OCI-LY7 (cell line): ENCODE measurements at regions not wholly inside any gene's neighbourhood (a gene's known extent, or its start where the extent isn't known, plus 50 kb on each side); places are given as distances from the start of the nearest gene placed in this dataset.

ENCODE experiments used
- EZH2phosphoT487 ChIP-seq: fragments of 200-600 bp; sonication (generic); IDR thresholded peaks from 2 replicates; pipeline ENCODE4 v1.6.1; 2018; ENCODE audit warnings: low read depth, borderline replicate concordance, mild to moderate bottlenecking, mixed run types, antibody characterized with exemption, low read length, moderate library complexity, mixed read lengths
- TF ChIP-seq, protein P1 (sequence below): fragments of 200-600 bp; sonication (generic); conservative IDR thresholded peaks from 2 replicates; pipeline ENCODE4 v1.5.1; 2014; ENCODE audit warnings: mild to moderate bottlenecking, antibody characterized with exemption, low read length, moderate library complexity, mixed read lengths

GRCh38 chr6:165974817-165975216 lies 192.8 kb downstream of the TBXT start:
- TF ChIP-seq, protein P1, sequence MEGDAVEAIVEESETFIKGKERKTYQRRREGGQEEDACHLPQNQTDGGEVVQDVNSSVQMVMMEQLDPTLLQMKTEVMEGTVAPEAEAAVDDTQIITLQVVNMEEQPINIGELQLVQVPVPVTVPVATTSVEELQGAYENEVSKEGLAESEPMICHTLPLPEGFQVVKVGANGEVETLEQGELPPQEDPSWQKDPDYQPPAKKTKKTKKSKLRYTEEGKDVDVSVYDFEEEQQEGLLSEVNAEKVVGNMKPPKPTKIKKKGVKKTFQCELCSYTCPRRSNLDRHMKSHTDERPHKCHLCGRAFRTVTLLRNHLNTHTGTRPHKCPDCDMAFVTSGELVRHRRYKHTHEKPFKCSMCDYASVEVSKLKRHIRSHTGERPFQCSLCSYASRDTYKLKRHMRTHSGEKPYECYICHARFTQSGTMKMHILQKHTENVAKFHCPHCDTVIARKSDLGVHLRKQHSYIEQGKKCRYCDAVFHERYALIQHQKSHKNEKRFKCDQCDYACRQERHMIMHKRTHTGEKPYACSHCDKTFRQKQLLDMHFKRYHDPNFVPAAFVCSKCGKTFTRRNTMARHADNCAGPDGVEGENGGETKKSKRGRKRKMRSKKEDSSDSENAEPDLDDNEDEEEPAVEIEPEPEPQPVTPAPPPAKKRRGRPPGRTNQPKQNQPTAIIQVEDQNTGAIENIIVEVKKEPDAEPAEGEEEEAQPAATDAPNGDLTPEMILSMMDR = no peak
- no peak for TF ChIP-seq EZH2phosphoT487
